ENCODE measurements at regions not wholly inside any gene's neighbourhood (a gene's known extent, or its start where the extent isn't known, plus 50 kb on each side); places are given as distances from the start of the nearest gene placed in this dataset.

GRCh38 chr5:85458319-85458718, 1073.6 kb upstream of the EDIL3 start:
- no peak for TF ChIP-seq CTCF (IDR thresholded peaks at IDR 0.05; ENCODE audit: low read depth, low read length, missing input control)
- no peak for TF ChIP-seq GABPA (IDR thresholded peaks at IDR 0.05 in 1 of 2, conservative IDR thresholded peaks at IDR 0.05 in 1 of 2)
- TF ChIP-seq YY1 (IDR thresholded peaks at IDR 0.05): no peak
- TF ChIP-seq SP1 (IDR thresholded peaks at IDR 0.05): no peak
- no peak for TF ChIP-seq ATF3 (IDR thresholded peaks at IDR 0.05)
- TF ChIP-seq ZBTB33 (IDR thresholded peaks at IDR 0.05): no peak
- TF ChIP-seq EGR1 (IDR thresholded peaks at IDR 0.05; ENCODE audit: low read depth in 2 of 2): no peak
- TF ChIP-seq RAD21 (IDR thresholded peaks at IDR 0.05): no peak
- TF ChIP-seq FOXA1 (IDR thresholded peaks at IDR 0.05): no peak

Measured in liver (tissue), 3 donors.